ENCODE measurements at regions not wholly inside any gene's neighbourhood (a gene's known extent, or its start where the extent isn't known, plus 50 kb on each side); places are given as distances from the start of the nearest gene placed in this dataset.
A peak's percentile ranks its signal among the peaks of the same experiment; 100 is the strongest.

- ATAC-seq (0 out of 2 replicates have a peak, but pooled peaks have one; percentile 40), DNase-seq (ENCODE audit: low read depth, low spot score) (no peak)
- no peak overlapping the region for H3K9ac ChIP-seq (ENCODE audit: low read length)
- H3K4me1 ChIP-seq (ENCODE audit: control insufficient read depth in 1 of 2, insufficient read depth in 2 of 2, low read length in 2 of 2): peaks cover 5 to 22% of the 10 kb centered on the region in 2 experiments; a peak in 3 of 4 replicates
- ChIA-PET CTCF (interaction anchor here (1.0 to 1.3 kb wide), 3 partner anchors 8 to 817 kb away, joined by 3 to 4 read pairs (median 3); no protein-coding TSS in a partner anchor), RAD21 (ENCODE audit: low non-redundant PET in 1 of 2, low total read pairs in 2 of 2, uncharacterized antibody in 2 of 2, unreplicated experiment in 2 of 2) (no interaction called here), POLR2A (interaction anchor here (0.8 kb wide), 1 partner anchor 11 kb away, joined by 3 read pairs; no protein-coding TSS in a partner anchor)
- H3K36me3 ChIP-seq (ENCODE audit: control insufficient read depth in 1 of 2, insufficient read depth in 2 of 2, low read length in 2 of 2): no peaks in the 10 kb centered on the region
- no peaks in the 10 kb centered on the region for H4K20me1 ChIP-seq (ENCODE audit: insufficient read depth)
- H3K27me3 ChIP-seq (ENCODE audit: insufficient read depth, low read length): no peaks in the 10 kb centered on the region
- TF ChIP-seq JUND (IDR thresholded peaks at IDR 0.05): no peak
- TF ChIP-seq ELF1 (IDR thresholded peaks at IDR 0.05; ENCODE audit: borderline replicate concordance, low read depth): no peak
- TF ChIP-seq SP1 (IDR thresholded peaks at IDR 0.05; ENCODE audit: low read depth): no peak
- no peak for TF ChIP-seq CTCF (IDR thresholded peaks at IDR 0.05 in 2 of 3, conservative IDR thresholded peaks at IDR 0.05 in 1 of 3; ENCODE audit: borderline replicate concordance in 1 of 3, insufficient read depth in 1 of 3, low read depth in 2 of 3, low read length in 2 of 3)
- TF ChIP-seq, protein P1, sequence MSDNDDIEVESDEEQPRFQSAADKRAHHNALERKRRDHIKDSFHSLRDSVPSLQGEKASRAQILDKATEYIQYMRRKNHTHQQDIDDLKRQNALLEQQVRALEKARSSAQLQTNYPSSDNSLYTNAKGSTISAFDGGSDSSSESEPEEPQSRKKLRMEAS (IDR thresholded peaks at IDR 0.05): peak; percentile 45; the same call in 1 of the 2 replicates
- intact Hi-C loops (cut with micrococcal nuclease): no loop called here
- no peak overlapping the region for H2AFZ ChIP-seq (ENCODE audit: low read depth, low read length, poor library complexity, severe bottlenecking)
- no peaks in the 10 kb centered on the region for H3K79me2 ChIP-seq (ENCODE audit: insufficient read depth, low read length)
- H3K9me2 ChIP-seq (ENCODE audit: insufficient read depth): no peaks in the 10 kb centered on the region
- no peak overlapping the region for H3K4me3 ChIP-seq (replicated peaks in 1 of 2; ENCODE audit: low read depth in 1 of 2, low read length in 2 of 2)
- BruUV-seq (replicated peaks): no TSS peak
- H3K9me3 ChIP-seq (ENCODE audit: control insufficient read depth in 1 of 2, insufficient read depth in 1 of 2, low read depth in 1 of 2, low read length in 2 of 2): no peaks in the 10 kb centered on the region
- H3K4me2 ChIP-seq (ENCODE audit: low read length): no peak overlapping the region
- H3K27ac ChIP-seq (ENCODE audit: low read depth, low read length): no peak overlapping the region
Measured at GRCh38 chr12:46942579-46942978, 116.8 kb upstream of the SLC38A4 start.

DNA sequence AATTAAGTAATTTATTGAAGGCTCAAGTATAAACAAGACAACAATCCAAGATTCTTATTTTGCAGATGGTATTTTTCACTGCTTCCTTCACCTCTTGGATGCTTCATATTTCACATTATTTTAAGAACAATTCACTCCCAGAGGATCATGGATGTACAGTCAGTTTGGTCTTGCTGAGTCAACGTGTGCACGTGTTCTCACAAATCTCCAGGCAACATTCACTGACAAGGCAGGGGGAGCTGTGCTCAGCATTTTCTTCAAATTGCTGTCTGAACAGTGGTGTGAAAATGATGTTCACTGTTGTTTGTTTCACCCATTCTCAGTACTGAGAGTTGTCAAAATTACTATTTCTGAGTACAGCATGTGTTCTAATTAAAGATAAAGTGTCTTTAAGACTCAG lies 118.3 kb upstream of the SLC38A4 start:
- H2AFZ ChIP-seq (ENCODE audit: low read depth, low read length, poor library complexity, severe bottlenecking): peak overlapping the region; percentile 41
- H3K4me3 ChIP-seq (replicated peaks in 1 of 2; ENCODE audit: low read depth in 1 of 2, low read length in 2 of 2): no peak overlapping the region
- H3K9me3 ChIP-seq (ENCODE audit: control insufficient read depth in 1 of 2, insufficient read depth in 1 of 2, low read depth in 1 of 2, low read length in 2 of 2): no peaks in the 10 kb centered on the region
- intact Hi-C loops (cut with micrococcal nuclease): no loop called here
- RAD21 ChIA-PET (ENCODE audit: low non-redundant PET in 1 of 2, low total read pairs in 2 of 2, uncharacterized antibody in 2 of 2, unreplicated experiment in 2 of 2): no interaction called here
- H3K27me3 ChIP-seq (ENCODE audit: insufficient read depth, low read length): no peaks in the 10 kb centered on the region
- no peaks in the 10 kb centered on the region for H3K36me3 ChIP-seq (ENCODE audit: control insufficient read depth in 1 of 2, insufficient read depth in 2 of 2, low read length in 2 of 2)
- POLR2A ChIA-PET: no interaction called here
- BruUV-seq (replicated peaks): no TSS peak
- peaks cover 0 to 13% of the 10 kb centered on the region in 2 experiments; a peak in 2 of 4 replicates for H3K4me1 ChIP-seq (ENCODE audit: control insufficient read depth in 1 of 2, insufficient read depth in 2 of 2, low read length in 2 of 2)
- peak; percentile 85 for ATAC-seq
- no peak overlapping the region for H3K27ac ChIP-seq (ENCODE audit: low read depth, low read length)
- CTCF ChIA-PET: interaction anchor here (0.8 to 1.4 kb wide), 4 partner anchors 8 to 819 kb away, joined by 3 to 4 read pairs (median 3); no protein-coding TSS in a partner anchor
- H3K79me2 ChIP-seq (ENCODE audit: insufficient read depth, low read length): no peaks in the 10 kb centered on the region
- H3K4me2 ChIP-seq (ENCODE audit: low read length): no peak overlapping the region
- DNase-seq (ENCODE audit: low read depth, low spot score): peak; percentile 37
- no peaks in the 10 kb centered on the region for H3K9me2 ChIP-seq (ENCODE audit: insufficient read depth)
- H4K20me1 ChIP-seq (ENCODE audit: insufficient read depth): no peaks in the 10 kb centered on the region
- H3K9ac ChIP-seq (ENCODE audit: low read length): no peak overlapping the region
- no peak for TF ChIP-seq CEBPB (IDR thresholded peaks at IDR 0.05; ENCODE audit: low read depth)
- TF ChIP-seq EZH2 (IDR thresholded peaks at IDR 0.05): no peak
- no peak for TF ChIP-seq SRF (IDR thresholded peaks at IDR 0.05; ENCODE audit: low read depth)
- peak; percentile 57; the same call in 1 of the 2 replicates for TF ChIP-seq CBX3 (IDR thresholded peaks at IDR 0.05; ENCODE audit: low read depth)
- TF ChIP-seq, protein P2, sequence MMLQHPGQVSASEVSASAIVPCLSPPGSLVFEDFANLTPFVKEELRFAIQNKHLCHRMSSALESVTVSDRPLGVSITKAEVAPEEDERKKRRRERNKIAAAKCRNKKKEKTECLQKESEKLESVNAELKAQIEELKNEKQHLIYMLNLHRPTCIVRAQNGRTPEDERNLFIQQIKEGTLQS (IDR thresholded peaks at IDR 0.05): no peak
- no peak for TF ChIP-seq TCF7L2 (IDR thresholded peaks at IDR 0.05; ENCODE audit: borderline replicate concordance, extremely low read depth, insufficient read depth, insufficient read length)
- no peak for TF ChIP-seq JUND (IDR thresholded peaks at IDR 0.05)
- TF ChIP-seq, protein P3, sequence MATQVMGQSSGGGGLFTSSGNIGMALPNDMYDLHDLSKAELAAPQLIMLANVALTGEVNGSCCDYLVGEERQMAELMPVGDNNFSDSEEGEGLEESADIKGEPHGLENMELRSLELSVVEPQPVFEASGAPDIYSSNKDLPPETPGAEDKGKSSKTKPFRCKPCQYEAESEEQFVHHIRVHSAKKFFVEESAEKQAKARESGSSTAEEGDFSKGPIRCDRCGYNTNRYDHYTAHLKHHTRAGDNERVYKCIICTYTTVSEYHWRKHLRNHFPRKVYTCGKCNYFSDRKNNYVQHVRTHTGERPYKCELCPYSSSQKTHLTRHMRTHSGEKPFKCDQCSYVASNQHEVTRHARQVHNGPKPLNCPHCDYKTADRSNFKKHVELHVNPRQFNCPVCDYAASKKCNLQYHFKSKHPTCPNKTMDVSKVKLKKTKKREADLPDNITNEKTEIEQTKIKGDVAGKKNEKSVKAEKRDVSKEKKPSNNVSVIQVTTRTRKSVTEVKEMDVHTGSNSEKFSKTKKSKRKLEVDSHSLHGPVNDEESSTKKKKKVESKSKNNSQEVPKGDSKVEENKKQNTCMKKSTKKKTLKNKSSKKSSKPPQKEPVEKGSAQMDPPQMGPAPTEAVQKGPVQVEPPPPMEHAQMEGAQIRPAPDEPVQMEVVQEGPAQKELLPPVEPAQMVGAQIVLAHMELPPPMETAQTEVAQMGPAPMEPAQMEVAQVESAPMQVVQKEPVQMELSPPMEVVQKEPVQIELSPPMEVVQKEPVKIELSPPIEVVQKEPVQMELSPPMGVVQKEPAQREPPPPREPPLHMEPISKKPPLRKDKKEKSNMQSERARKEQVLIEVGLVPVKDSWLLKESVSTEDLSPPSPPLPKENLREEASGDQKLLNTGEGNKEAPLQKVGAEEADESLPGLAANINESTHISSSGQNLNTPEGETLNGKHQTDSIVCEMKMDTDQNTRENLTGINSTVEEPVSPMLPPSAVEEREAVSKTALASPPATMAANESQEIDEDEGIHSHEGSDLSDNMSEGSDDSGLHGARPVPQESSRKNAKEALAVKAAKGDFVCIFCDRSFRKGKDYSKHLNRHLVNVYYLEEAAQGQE (IDR thresholded peaks at IDR 0.05; ENCODE audit: low read depth): no peak
- TF ChIP-seq EGR1 (IDR thresholded peaks at IDR 0.05; ENCODE audit: low read depth): no peak
- no peak for TF ChIP-seq YY1 (IDR thresholded peaks at IDR 0.05; ENCODE audit: extremely low read depth, insufficient replicate concordance, low read depth, low read length)
- TF ChIP-seq EZH2phosphoT487 (IDR thresholded peaks at IDR 0.05; ENCODE audit: borderline replicate concordance): no peak
- 0 out of 2 replicates have a peak, but pooled peaks have one; percentile 14 for TF ChIP-seq RAD21 (IDR thresholded peaks at IDR 0.05; ENCODE audit: low read depth)
